Hindlimb muscle (tissue), 1 donor: ENCODE measurements at regions not wholly inside any gene's neighbourhood (a gene's known extent, or its start where the extent isn't known, plus 50 kb on each side); places are given as distances from the start of the nearest gene placed in this dataset.
"Not testable (repeated sequence)": the region's sequence is repeated elsewhere in the genome, so short reads cannot be mapped to it uniquely, and the experiment has no call there.

Source experiments
- DNase-seq: peaks from one replicate; pipeline ENCODE4 v3.0.0-alpha.2; 2013

DNA sequence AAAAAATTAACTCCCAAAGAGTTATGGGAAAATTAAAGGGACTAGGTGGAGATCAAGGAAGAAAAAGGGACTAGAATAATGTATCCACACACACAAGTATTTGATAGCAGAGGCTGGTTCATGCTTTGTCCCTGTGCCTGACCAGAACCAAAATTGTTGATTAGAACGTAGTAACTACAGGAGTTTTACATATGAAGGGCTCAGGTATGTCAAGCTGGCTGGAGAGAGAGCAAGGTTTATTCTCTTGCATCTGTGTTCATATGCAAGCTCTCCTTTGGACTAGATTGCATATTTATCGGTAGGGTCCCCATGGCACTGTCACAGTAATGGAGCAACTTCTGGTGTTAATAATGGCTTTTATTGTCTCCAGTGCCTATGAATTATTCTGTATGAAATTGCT lies 239.9 kb upstream of the TRPM3 start:
- DNase-seq, result no peak

GRCh38 chr9:71357346-71357745 lies 235.9 kb upstream of the TRPM3 start:
- DNase-seq, result peak; percentile 15

- no peak for DNase-seq
These were observed 234.5 kb upstream of the TRPM3 start for GRCh38 chr9:71355884-71356283.

DNA sequence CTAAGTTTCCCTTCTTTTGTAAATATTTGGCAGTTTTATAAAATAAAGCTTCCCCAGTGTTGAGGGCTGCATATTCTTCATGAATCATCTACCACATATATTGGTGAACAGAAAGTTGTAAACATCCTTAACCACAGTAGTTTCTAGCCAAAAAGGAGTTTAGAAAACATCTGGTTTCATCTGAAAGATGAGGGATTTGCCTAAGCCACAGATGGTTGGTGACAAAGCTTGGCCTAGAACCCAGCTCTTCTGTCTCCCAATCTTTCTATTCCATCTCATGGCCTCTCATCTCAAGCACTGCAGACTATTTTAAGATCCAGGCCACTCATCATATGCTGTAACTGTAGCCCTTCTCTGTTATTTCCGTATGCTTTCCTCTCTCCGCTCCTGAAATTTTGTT lies 232.3 kb upstream of the TRPM3 start:
- no peak for DNase-seq

- DNase-seq, result no peak
These were observed 231.4 kb upstream of the TRPM3 start for GRCh38 chr9:71352837-71353236.

DNA sequence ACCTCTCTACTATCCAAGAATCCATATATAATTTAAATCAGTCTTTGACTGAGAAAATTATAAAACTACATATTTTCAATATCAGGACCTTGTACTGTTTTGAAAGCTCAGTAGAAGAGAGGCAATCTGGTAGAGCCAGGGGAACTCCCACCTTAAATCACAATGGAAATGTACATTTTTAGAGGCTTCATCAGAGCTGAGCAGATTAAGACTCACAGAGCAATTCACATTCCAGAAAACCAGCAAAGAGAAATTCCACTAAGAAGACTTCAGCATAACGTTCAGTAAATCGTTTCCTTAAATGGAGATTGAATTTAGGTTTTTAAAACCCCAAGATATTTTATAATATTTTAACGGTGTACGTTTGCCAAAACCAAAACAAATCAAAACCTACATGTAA lies 227.8 kb upstream of the TRPM3 start:
- no peak for DNase-seq

DNA sequence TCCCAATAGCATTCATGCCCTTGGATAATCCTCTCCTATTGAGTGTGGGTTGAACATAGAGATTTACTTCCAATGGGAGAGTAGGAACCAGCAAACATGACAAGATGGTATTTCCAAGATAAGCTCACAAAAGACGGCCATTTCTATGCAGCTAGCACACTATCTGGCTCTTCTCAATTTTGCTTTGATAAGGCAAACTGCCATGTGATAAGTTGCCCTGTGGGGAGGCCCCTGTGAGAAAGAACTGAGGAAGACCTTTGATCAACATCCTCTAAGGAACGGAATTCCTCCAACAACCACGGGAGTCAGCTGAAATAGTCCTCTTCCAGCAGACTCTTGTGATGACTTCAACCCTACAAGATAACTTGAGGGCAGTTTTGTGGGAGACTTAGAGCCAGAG lies 211.9 kb upstream of the TRPM3 start:
- DNase-seq, result no peak

DNA sequence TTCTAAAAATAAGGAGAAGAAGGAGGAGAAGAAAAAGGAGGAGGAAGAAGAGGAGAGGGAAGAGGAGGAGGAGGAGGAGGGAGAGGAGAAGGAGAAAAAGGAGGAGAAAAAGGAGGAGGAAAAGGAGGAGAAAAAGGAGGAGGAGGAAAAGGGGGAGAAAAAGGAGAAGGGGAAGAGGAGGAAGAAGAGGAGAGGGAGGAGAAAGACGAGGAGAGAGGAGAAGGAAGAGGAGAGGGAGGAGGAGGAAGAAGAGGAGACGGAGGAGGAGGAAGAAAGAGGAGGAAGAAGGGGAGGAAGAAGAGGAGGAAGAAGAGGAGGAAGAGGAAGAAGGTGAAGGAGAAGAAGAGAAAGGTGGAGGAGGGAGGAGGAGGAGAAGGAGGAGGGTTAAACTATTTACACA lies 210.2 kb upstream of the TRPM3 start:
- no peak for DNase-seq

DNA sequence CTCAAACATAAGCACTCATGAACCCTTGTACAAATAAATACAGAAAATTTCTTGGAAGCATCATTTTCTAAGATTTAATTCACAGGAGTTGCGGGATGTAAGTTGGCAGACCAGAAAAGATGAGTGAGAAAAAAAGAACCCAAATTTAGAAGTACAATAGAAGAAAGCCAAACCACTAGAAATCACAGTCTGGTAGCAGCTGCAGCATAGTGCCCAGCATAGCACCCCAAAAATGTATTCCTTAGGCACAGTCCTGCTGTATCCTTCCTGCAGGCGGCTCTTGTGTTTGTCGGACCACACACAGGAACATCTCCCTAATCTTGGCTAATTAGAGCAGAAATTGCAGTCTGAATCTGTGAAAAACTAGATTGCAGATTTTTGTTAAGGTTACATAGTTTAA lies 208.5 kb upstream of the TRPM3 start:
- no peak for DNase-seq

DNA sequence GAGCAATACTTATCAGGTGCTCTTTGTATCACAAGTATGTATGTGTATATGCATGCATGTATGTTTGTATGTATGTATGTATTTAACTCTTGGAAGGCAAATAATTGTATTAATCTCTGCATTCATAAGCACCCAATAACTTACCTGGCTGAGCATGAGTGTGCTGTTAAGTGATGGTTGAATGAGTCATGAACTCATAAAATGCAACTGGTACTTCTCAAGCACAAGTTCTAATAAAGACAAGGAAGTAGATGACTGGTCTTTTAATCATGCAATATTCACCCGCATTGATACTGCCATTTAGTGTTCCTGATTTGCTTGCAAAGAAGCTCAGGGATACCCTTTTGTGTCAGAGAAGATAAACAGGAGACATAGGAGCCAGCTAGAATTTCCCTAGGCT lies 204.9 kb upstream of the TRPM3 start:
- DNase-seq, result no peak

DNA sequence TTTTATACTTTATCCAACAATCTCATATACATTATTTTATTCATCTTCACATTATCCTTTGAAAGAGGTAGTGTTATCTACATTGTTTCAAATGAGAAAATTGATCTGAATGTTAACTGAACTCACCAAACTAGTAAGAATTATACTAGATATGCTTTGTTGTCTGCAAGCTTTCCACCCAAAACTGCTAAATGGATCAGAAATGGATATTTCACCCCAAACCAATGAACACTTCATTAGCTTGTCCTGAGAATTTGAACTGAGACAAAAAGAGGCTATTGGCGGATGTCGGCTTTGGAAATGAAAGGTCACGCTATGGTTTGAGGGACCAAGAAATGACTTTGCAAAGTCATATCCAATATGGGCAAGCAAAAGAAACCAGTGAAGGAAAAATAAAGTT lies 201.9 kb upstream of the TRPM3 start:
- DNase-seq, result no peak

- no peak for DNase-seq
These were observed 200.9 kb upstream of the TRPM3 start for GRCh38 chr9:71322311-71322710.

DNA sequence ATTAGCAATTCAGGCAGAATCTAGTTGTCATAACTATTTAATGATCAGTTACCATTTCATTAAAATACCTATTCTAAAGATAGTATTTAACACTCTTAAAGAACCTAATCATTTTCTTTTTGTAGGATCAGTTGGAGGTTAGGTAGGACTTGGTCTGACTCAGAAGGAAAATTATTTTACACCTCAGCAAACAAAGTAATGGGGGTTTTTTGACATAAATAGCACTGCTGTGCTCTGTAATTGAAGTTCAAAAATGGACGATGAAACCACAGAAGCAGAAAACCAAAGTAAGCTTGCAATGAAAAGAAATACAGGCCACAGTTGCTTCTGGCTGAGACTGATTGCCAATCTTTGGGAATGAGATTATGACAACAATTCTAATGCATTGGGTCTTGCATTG lies 187.0 kb upstream of the TRPM3 start:
- DNase-seq, result no peak

GRCh38 chr9:71306134-71306533 lies 184.7 kb upstream of the TRPM3 start:
- DNase-seq, result no peak

DNA sequence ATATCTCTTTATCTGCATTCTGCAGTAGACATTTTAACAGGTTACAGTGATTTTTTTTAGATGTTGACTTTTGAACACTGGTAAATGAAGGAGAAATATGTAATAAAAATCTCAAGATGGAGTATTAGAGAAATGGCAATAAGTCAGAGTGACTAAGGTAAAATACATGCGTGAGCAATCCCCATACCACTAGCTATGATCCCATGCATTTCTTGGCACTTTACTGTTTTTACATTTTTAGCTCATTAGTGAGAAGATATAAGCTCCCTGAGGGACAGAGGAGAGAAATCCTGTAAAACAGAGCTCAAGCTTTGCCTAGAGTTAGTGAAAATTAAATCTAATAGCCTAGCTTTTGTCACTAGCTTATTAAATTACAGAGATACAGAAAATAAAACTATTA lies 181.9 kb upstream of the TRPM3 start:
- no peak for DNase-seq

DNA sequence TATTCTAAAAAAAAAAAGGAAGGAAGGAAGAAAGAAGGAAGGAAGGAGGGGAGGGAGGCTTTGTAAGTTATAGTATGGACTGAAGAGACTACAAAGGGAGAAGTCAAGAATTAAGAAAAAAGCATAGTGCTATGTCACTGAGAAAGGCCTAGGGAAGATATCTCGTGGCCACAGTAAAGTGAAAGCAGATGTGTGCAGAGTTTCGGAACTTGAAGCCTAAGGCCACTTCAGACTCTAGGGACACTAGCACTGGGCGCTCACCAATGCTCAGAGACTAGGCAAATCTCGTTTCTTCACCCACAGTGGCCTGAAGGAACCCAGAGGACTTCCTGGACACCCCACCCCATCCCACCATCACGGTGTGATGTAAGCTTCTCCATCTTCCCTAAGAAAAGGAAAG lies 181.4 kb upstream of the TRPM3 start:
- DNase-seq, result no peak

DNA sequence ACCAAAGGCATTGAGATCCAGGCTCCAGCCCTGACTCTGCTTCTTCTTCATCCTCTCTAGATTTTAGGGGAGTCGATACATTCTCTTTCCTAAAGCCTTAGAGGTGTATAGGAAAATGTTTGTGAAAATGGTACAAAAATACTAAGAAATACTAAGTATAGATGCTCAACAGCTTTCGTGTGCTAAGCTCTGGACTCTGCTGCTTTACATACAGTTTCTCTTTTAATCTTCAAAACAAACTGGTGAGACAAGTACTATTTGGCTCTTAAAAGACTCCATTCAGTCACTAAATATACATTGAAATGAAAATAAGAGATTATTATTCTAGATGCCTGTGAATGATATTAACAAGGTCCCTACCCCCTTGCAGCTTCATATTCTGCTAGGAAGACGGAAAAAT lies 174.5 kb upstream of the TRPM3 start:
- DNase-seq, result no peak

- DNase-seq, result no peak
These were observed 164.7 kb upstream of the TRPM3 start for GRCh38 chr9:71286146-71286545.

DNA sequence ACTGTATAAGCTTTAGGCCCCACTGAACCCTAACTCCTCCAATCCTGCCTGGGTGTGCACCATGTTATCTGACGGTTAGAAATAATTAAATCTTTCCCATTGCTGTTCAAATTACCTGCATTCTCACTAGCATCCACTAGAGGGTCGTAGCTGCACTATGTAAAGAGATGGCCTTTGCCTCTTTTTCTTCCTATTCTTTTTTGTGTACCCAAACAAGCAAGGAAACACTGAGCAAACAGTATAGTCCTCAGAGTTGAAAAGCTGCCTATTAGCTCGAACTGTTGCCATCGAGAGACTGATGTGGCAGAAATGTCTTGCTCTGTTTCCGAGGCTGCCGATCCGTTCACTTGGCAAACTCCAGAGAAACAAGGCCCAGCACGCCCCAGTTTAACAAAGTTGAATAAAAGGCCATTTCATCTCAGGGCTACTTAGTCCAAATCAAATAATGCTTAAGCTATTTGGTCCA lies 163.8 kb upstream of the TRPM3 start:
- peak; percentile 58 for DNase-seq

GRCh38 chr9:71282116-71282515 lies 160.7 kb upstream of the TRPM3 start:
- DNase-seq, result not testable (repeated sequence)

GRCh38 chr9:71279151-71279739 lies 157.8 kb upstream of the TRPM3 start:
- peak; percentile 15 for DNase-seq

GRCh38 chr9:71273613-71274012 lies 152.2 kb upstream of the TRPM3 start:
- DNase-seq, result no peak

- DNase-seq, result no peak
These were observed 150.2 kb upstream of the TRPM3 start for GRCh38 chr9:71271602-71272001.

DNA sequence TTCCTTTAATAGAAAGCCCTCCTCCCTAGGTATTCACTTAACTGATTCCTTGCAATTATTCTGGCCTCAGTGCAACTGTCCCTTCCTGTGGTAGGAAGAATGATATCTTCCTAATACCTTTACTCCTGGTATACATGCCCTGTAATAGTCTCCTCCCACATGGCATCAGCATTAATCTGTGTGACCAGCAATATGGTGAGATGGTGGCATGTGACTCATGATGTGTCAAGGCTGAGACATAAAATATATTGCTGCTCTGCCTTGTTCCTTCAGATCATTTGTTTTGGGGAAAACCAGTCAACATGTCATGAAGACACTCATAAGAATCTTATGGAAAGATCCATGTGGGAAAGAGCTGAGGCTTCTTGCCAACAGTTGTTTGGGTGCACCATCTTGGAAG lies 149.1 kb upstream of the TRPM3 start:
- DNase-seq, result no peak

DNA sequence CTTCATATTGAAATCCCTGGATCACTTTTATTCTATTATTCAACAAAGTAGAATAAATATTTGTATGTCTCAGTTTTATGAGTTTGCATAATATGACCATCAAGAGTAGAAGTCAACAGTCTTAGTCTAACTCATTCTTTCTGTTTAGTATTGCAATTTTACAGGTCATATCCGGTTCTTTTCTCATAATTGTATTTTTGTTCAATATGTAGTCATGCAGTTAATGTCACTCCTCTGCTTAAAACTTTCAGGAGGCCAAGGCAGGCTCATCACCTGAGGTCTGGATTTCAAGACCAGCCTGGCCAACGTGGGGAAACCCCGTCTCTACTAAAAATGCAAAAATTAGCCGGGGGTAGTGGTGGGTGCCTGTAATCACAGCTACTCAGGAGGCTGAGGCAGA lies 148.4 kb upstream of the TRPM3 start:
- no peak for DNase-seq
